Hematopoietic multipotent progenitor cell (in vitro differentiated cells): ENCODE measurements at regions not wholly inside any gene's neighbourhood (a gene's known extent, or its start where the extent isn't known, plus 50 kb on each side); places are given as distances from the start of the nearest gene placed in this dataset.
A peak's percentile ranks its signal among the peaks of the same experiment; 100 is the strongest.
"Not testable (repeated sequence)": the region's sequence is repeated elsewhere in the genome, so short reads cannot be mapped to it uniquely, and the experiment has no call there.

Experiments
- DNase-seq, 3 donors: peaks; one replicate each; pipeline ENCODE4 v3.0.0-alpha.2; 2011 to 2015; ENCODE audit warnings: low read depth in 2 of 3, low spot score in 2 of 3

- no peak for DNase-seq
Observed at GRCh38 chr20:20799716-20800312, 87.4 kb upstream of the RALGAPA2 start.

GRCh38 chr20:20797521-20798310 is 85.3 kb upstream of the RALGAPA2 start:
- DNase-seq = no peak

- no peak for DNase-seq
Observed at GRCh38 chr20:20796766-20797440, 84.5 kb upstream of the RALGAPA2 start.

- no peak for DNase-seq
Observed at GRCh38 chr20:20795721-20796120, 83.3 kb upstream of the RALGAPA2 start.

DNA sequence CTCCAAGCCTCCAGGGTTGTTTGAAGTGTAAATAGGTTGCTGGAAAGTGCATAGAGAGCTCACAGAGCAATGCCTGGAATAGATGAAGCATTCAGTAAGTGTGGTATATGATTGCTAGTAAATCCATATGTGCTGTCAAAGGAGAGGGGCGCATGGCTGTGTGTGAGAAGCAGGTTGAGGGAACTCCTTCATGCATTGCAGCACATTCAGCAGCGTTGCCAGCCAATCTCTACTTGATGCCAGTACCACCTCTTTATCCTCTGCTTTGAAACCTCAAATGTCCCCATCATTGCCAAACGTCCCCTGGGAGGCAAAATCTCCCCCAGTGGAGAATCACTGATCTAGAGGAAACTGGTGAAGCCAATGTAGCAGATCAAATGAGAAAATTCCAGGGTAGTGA is 82.7 kb upstream of the RALGAPA2 start:
- no peak for DNase-seq

- DNase-seq = no peak
Observed at GRCh38 chr20:20793591-20793990, 81.1 kb upstream of the RALGAPA2 start.

DNA sequence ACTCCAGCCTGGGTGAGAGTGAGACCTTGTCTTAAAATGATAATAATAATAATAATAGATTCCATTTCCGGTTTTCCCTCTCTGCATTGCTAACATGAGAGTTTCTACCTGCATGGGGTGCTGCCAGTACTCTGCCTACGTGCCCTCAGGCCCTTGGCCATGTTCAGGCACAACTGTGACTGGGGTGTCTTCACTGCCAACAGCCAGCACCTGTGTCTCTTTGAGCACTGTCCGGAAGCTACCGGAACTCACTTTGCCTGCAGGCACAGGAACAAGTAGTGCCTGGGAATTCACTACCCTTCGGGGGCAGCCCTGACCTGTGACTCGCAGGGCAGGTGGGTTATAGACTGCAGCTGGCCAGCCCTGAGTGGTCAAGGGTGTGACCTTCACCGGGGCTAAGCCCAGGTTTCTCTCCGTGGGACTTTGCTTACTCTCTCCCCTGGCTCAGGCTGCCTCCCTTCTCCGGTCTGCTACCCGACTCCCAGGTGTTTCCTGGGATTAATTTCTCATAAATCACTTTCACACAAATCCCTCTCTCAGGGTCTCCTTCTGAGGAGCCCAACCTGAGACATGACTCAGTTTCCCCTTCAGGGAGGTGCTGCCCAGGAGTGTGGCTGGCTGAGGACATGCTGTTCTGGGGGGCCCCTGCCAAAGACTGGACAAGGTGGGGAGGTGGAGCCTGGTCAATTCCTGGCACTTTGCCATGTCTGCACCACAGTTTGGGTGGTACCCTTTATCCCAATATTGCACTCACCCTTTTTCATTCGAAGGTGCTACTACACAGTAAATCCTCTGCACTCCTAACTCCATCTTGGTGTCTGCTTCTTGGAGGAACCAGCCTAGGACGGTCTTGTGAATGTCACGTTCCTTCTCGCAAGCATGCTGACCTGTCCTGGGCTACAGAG is 79.5 kb upstream of the RALGAPA2 start:
- DNase-seq = no peak

GRCh38 chr20:20788308-20788707 is 75.9 kb upstream of the RALGAPA2 start:
- DNase-seq = no peak

DNA sequence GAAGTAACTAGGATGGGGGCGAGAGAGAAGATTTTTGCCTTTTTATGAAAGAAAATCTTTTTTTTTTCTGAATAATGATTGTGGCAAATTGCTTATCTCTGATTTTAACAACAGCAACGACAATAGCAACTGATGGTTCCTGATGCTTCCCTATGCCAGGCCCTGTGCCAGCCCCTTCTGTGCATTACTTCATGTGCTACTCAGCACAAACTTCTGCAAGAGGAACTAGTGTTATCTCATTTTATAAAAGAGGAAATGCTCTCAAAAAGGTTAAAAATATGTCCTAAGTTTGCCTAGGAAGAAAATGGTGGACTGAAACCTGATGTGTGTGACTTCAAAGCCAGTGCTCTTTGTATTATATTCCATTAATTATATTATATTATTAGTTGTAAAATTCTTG is 74.0 kb upstream of the RALGAPA2 start:
- peak in 2 of 3 donors; percentile 29 to 81 for DNase-seq

GRCh38 chr20:20785226-20785625 is 72.8 kb upstream of the RALGAPA2 start:
- no peak for DNase-seq

DNA sequence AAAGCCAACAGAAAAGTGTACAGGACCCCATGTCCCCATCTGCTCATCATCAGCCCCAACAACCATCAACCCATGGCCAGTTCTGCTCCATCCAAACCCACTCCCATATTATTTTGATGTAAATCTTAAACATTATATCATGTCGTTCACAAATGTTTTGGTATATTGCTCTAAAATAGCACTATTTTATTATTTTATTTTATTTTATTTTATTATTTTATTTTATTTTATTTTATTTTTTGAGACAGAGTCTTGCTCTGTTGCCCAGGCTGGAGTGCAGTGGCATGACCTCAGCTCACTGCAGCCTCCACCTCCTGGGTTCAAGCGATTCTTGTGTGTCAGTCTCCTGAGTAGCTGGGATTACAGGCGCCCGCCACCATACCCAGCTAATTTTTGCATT is 72.0 kb upstream of the RALGAPA2 start:
- not testable (repeated sequence) for DNase-seq

DNA sequence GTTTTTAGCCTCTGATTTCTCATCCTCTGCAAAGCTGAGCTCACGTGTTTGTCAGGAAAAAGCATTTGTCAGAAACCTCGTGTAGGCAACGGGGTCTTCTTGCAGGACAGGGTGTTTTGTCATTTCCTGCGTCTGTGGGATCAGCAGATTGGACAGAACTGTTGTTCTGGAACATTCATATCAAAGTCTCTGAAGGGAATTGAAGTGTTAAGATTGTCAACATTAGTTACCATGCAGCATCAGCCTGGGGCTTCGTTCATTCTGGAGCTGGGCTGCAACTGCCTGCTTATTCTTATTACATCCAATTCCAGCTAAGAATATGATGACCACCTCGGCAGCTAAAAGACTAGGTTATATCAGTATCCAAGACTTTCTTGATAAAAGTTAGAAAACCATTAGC is 71.0 kb upstream of the RALGAPA2 start:
- DNase-seq = no peak

- DNase-seq = no peak
Observed at GRCh38 chr20:20782755-20783154, 70.3 kb upstream of the RALGAPA2 start.

DNA sequence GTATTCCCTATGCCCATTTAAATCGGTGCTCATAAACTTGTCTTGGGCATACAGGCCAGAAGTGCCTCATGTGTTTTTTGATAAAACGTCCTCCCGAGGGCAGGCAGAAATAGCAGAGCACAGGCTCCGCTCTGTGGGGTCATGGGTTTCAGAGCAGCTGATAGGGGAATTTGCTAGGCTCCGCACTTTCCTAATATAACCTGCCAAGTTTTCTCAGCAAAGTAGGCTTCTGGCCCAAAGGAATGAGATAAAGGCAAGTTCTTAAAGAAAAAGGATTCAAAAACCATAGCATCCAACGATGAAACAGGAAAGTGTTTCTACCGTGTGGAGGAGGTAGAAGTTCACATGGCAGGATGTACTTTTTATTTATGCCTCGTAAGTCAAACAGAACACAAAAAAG is 69.8 kb upstream of the RALGAPA2 start:
- no peak for DNase-seq

GRCh38 chr20:20781029-20781428 is 68.6 kb upstream of the RALGAPA2 start:
- DNase-seq = no peak

DNA sequence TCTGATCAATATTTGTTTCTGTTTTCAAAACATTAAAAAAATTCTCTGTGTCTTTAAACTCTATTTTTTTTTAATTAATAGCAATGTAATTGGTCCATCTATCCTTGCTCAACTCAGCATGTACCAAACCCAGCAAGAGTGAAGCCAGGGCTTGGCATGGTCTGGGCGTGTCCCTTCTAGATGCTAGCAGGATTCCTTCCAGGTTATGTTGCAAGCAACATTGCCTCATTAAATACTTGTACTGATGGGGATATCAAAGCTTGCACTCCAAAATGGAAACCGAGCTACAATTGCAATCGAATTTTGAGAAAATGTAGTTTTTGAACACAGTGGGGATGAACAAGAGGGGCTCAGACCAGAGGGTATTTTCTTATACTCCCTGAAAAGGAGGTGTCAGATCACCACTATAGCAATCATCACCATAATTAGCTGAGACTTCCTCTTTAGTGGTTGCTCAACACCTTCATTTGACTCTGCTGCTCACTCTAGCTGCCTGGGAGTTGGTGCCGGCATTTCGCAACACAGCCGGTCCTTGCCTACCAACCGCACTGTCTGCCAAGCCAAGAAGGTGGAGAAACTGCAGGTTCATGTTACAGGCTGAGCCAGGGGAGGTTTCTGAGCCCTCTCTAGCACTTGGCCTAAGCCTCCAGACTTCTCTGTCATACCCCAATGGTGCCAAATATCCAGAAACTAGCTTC is 67.8 kb upstream of the RALGAPA2 start:
- DNase-seq = peak in 2 of 3 donors; percentile 72 to 93

GRCh38 chr20:20778676-20779075 is 66.2 kb upstream of the RALGAPA2 start:
- DNase-seq = no peak

- no peak for DNase-seq
Observed at GRCh38 chr20:20772497-20773085, 60.1 kb upstream of the RALGAPA2 start.

GRCh38 chr20:20768202-20768815 is 55.9 kb upstream of the RALGAPA2 start:
- DNase-seq = no peak
